Left lung (tissue), 4 donors: ENCODE measurements at regions not wholly inside any gene's neighbourhood (a gene's known extent, or its start where the extent isn't known, plus 50 kb on each side); places are given as distances from the start of the nearest gene placed in this dataset.

Experiments
- ATAC-seq: fragments of 200-7000 bp; cut with Tn5 transposase; one replicate; pipeline ENCODE4 v1.9.1; 2020; ENCODE audit warnings: moderate library complexity
- DNase-seq, 4 donors: peaks; one replicate each; pipeline ENCODE4 v3.0.0-alpha.2; 2013 to 2020
- H3K27ac ChIP-seq, 2 donors: fragments of 200-600 bp; sonication (generic) in 1 of 2; one replicate each; pipeline versions ENCODE4 v1.5.0 to v1.8.0; 2020 to 2021
- H3K27me3 ChIP-seq, 2 donors: fragments of 200-600 bp; sonication (generic) in 1 of 2; one replicate each; pipeline versions ENCODE4 v1.5.0 to v1.8.0; 2020 to 2021
- H3K36me3 ChIP-seq, 2 donors: fragments of 200-600 bp; sonication (generic) in 1 of 2; one replicate each; pipeline versions ENCODE4 v1.5.0 to v1.8.0; 2020 to 2021
- H3K4me1 ChIP-seq, 2 donors: fragments of 200-600 bp; one replicate each; pipeline ENCODE4 v1.8.0; 2021
- H3K4me3 ChIP-seq, 2 donors: fragments of 200-600 bp; sonication (generic) in 1 of 2; one replicate each; pipeline versions ENCODE4 v1.5.0 to v1.8.0; 2020 to 2021; ENCODE audit warnings: mild to moderate bottlenecking in 1 of 2
- H3K9me3 ChIP-seq, 2 donors: fragments of 200-600 bp; sonication (generic) in 1 of 2; one replicate each; pipeline versions ENCODE4 v1.5.0 to v1.8.0; 2020 to 2021
- CTCF ChIP-seq, 2 donors: fragments of 200-600 bp; sonication (generic) in 1 of 2; IDR thresholded peaks; one replicate each; pipeline versions ENCODE4 v1.5.0 to v1.8.0; 2021; ENCODE audit warnings: antibody characterized with exemption in 2 of 2
- intact Hi-C, 2 donors: fragments of 100-400 bp; cut with DNase I; formaldehyde crosslinking; loops; one replicate each; pipeline versions ENCODE4 v1.11.2 to v1.14.2; 2022
- donor health status: DM: no; HTN: yes; CAD: no.
- donor health status: DM: no; HTN: no; CAD: no.

- Histone ChIP-seq H3K36me3 (no peaks in the 10 kb centered on the region), H3K27me3 (no peaks in the 10 kb centered on the region), H3K9me3 (peaks cover 0 to 7% of the 10 kb centered on the region in 2 donors), H3K4me3 (no peak overlapping the region), H3K4me1 (no peaks in the 10 kb centered on the region), H3K27ac (no peak overlapping the region)
- intact Hi-C loops: no loop called here
- TF ChIP-seq CTCF (IDR thresholded peaks at IDR 0.05): no peak
- ATAC-seq (no peak), DNase-seq (no peak)
Observed at GRCh38 chr2:5598156-5598555, 94.0 kb upstream of the SOX11 start.

GRCh38 chr2:5609201-5609600, 83.0 kb upstream of the SOX11 start:
- intact Hi-C loops: no loop called here
- H3K4me1 ChIP-seq: no peaks in the 10 kb centered on the region
- H3K36me3 ChIP-seq: no peaks in the 10 kb centered on the region
- H3K4me3 ChIP-seq: no peak overlapping the region
- H3K9me3 ChIP-seq: no peaks in the 10 kb centered on the region
- no peak for DNase-seq
- H3K27me3 ChIP-seq: no peaks in the 10 kb centered on the region
- TF ChIP-seq CTCF (IDR thresholded peaks at IDR 0.05): no peak
- no peak for ATAC-seq
- H3K27ac ChIP-seq: no peak overlapping the region

GRCh38 chr2:5612666-5613065, 79.5 kb upstream of the SOX11 start:
- TF ChIP-seq CTCF (IDR thresholded peaks at IDR 0.05): no peak
- no peaks in the 10 kb centered on the region for H3K27me3 ChIP-seq

GRCh38 chr2:5616019-5616418, 76.2 kb upstream of the SOX11 start:
- intact Hi-C loops: no loop called here
- H3K27ac ChIP-seq: no peak overlapping the region
- H3K4me1 ChIP-seq: no peaks in the 10 kb centered on the region
- DNase-seq: no peak
- ATAC-seq: no peak
- H3K36me3 ChIP-seq: no peaks in the 10 kb centered on the region
- H3K4me3 ChIP-seq: no peak overlapping the region
- no peak for TF ChIP-seq CTCF (IDR thresholded peaks at IDR 0.05)
- H3K27me3 ChIP-seq: no peaks in the 10 kb centered on the region
- H3K9me3 ChIP-seq: no peaks in the 10 kb centered on the region

More at GRCh38 chr2:5612666-5613065, 79.5 kb upstream of the SOX11 start:
- ATAC-seq (no peak), DNase-seq (no peak)
- Histone ChIP-seq H3K4me1 (no peaks in the 10 kb centered on the region), H3K4me3 (no peak overlapping the region), H3K9me3 (no peaks in the 10 kb centered on the region), H3K36me3 (no peaks in the 10 kb centered on the region), H3K27ac (no peak overlapping the region)
- intact Hi-C loops: no loop called here

GRCh38 chr2:5617358-5617757, 74.8 kb upstream of the SOX11 start:
- no peaks in the 10 kb centered on the region for H3K36me3 ChIP-seq
- no peak overlapping the region for H3K4me3 ChIP-seq
- H3K4me1 ChIP-seq: no peaks in the 10 kb centered on the region
- no peak for TF ChIP-seq CTCF (IDR thresholded peaks at IDR 0.05)
- no peaks in the 10 kb centered on the region for H3K9me3 ChIP-seq
- intact Hi-C loops: no loop called here
- DNase-seq (no peak), ATAC-seq (no peak)
- H3K27me3 ChIP-seq: no peaks in the 10 kb centered on the region
- no peak overlapping the region for H3K27ac ChIP-seq
